Parathyroid adenoma (tissue), 2 donors: ENCODE measurements at regions not wholly inside any gene's neighbourhood (a gene's known extent, or its start where the extent isn't known, plus 50 kb on each side); places are given as distances from the start of the nearest gene placed in this dataset.

Experiments used
- H2AFZ ChIP-seq: fragments of 300-600 bp; sonication (generic); one replicate; pipeline ENCODE4 v1.7.0; 2017; ENCODE audit warnings: antibody characterized with exemption, mild to moderate bottlenecking
- H3K27ac ChIP-seq: fragments of 300-600 bp; sonication (generic); one replicate; pipeline ENCODE4 v1.7.0; 2017
- H3K27me3 ChIP-seq: fragments of 300-600 bp; sonication (generic); one replicate; pipeline ENCODE4 v1.7.0; 2017; ENCODE audit warnings: low read length; ENCODE audit not compliant: control insufficient read depth, insufficient read depth
- H3K36me3 ChIP-seq: fragments of 300-600 bp; sonication (generic); one replicate; pipeline ENCODE4 v1.7.0; 2017; ENCODE audit warnings: low read length; ENCODE audit not compliant: control insufficient read depth, insufficient read depth
- H3K4me1 ChIP-seq: fragments of 300-600 bp; sonication (generic); one replicate; pipeline ENCODE4 v1.7.0; 2017; ENCODE audit warnings: control low read depth
- H3K4me2 ChIP-seq: fragments of 300-600 bp; sonication (generic); one replicate; pipeline ENCODE4 v1.7.0; 2017; ENCODE audit warnings: low read length
- H3K4me3 ChIP-seq: fragments of 300-600 bp; sonication (generic); one replicate; pipeline ENCODE4 v1.7.0; 2017; ENCODE audit warnings: low read depth, low read length
- H3K79me2 ChIP-seq: fragments of 300-600 bp; sonication (generic); one replicate; pipeline ENCODE4 v1.7.0; 2017; ENCODE audit warnings: control low read depth
- H3K9ac ChIP-seq: fragments of 300-600 bp; sonication (generic); one replicate; pipeline ENCODE4 v1.7.0; 2017; ENCODE audit warnings: mild to moderate bottlenecking
- H3K9me3 ChIP-seq: fragments of 300-600 bp; sonication (generic); one replicate; pipeline ENCODE4 v1.7.0; 2017; ENCODE audit warnings: low read length; ENCODE audit not compliant: control insufficient read depth
- CTCF ChIP-seq: fragments of 300-600 bp; sonication (generic); IDR thresholded peaks from one replicate; pipeline ENCODE4 v1.7.0; 2017; ENCODE audit warnings: antibody characterized with exemption, mild to moderate bottlenecking
- donor health status: primary hyperparathyroidism.

DNA sequence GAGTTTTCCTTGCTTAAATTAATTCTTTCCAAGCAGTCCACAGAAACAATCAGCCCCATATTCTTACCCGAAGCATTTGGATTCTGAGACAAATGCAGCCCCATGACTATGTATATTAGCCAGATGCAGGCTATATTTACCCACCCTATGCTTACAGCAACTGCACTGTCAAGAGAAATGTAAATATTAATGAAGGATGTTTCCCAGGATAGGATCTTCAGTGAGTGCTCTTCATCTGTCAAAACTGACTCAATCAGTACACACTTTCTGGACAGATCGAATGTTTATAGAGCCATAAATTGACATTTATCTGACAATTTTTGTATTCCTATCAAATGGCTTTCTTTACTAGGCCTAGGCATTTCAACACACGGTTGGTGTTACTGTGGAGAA lies 725.3 kb upstream of the SEMA6A start:
- H3K27me3 ChIP-seq, result no peaks in the 10 kb centered on the region
- no peaks in the 10 kb centered on the region for H3K4me1 ChIP-seq
- no peak overlapping the region for H3K27ac ChIP-seq
- H3K9me3 ChIP-seq, result peaks cover 3% of the 10 kb centered on the region
- H3K9ac ChIP-seq, result no peak overlapping the region
- no peak overlapping the region for H2AFZ ChIP-seq
- H3K36me3 ChIP-seq, result no peaks in the 10 kb centered on the region
- H3K4me3 ChIP-seq, result no peak overlapping the region
- H3K4me2 ChIP-seq, result no peak overlapping the region
- no peak for TF ChIP-seq CTCF
- H3K79me2 ChIP-seq, result no peaks in the 10 kb centered on the region

DNA sequence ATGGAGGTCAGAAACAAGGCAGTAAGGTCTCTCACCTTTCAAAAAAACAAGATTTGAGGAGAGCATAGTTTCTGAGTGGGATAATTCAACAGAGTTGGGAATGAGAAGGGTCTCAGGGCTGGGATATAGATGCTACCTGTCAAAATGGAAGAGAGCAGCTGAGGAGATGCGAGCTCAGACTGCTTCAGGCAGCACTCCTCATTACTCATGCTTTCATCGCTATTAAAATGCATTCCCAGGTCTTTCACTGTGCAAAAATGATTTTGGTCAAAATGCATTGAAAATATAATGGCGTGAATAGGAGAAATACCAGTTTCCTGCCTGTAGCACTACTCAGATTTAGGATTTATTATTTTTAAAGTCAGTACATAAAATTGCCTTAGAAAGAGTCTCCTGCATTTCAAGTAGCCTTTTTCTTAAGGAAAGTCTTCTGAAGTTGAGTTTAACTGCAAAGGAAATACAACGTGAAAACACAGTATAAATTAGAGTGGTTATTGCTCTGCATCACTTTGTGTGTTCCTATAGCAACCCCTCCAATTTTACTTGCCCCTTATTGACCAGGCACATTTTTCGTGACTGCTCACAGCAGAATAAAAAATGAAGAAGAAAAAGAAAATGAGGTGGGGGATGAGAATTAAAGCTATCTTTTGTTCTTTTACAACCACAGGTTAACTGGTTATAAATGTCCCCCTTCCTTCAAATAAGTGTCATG lies 724.8 kb upstream of the SEMA6A start:
- Histone ChIP-seq H3K9ac (no peak overlapping the region), H3K4me1 (no peaks in the 10 kb centered on the region), H3K4me2 (no peak overlapping the region), H3K36me3 (no peaks in the 10 kb centered on the region), H3K27me3 (no peaks in the 10 kb centered on the region), H3K9me3 (peaks cover 4% of the 10 kb centered on the region), H3K79me2 (no peaks in the 10 kb centered on the region), H2AFZ (no peak overlapping the region), H3K27ac (no peak overlapping the region), H3K4me3 (no peak overlapping the region)
- no peak for TF ChIP-seq CTCF

DNA sequence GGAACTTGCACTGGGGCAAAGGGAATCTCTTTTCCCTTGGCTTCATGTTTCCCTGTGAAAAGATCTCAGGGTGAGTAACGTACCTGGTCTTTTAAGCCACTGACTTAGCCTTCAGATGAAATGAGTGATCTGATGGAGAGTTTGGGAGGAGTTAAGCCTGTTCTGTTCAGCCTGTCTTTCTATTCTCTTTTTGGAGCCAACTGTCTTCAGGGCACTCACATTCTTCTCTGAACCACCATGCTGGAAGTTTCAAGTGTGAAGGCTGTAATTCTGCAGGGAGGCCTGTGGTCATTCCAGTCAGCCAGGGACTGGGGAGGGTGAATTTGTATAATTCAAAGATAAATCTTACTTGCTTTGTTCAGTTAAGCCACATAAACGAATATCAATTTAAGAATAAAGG lies 722.2 kb upstream of the SEMA6A start:
- no peak overlapping the region for H2AFZ ChIP-seq
- H3K4me2 ChIP-seq, result no peak overlapping the region
- no peak overlapping the region for H3K4me3 ChIP-seq
- H3K4me1 ChIP-seq, result no peaks in the 10 kb centered on the region
- no peak for TF ChIP-seq CTCF
- H3K36me3 ChIP-seq, result no peaks in the 10 kb centered on the region
- no peak overlapping the region for H3K9ac ChIP-seq
- no peaks in the 10 kb centered on the region for H3K79me2 ChIP-seq
- no peak overlapping the region for H3K27ac ChIP-seq
- no peaks in the 10 kb centered on the region for H3K27me3 ChIP-seq
- peaks cover 4% of the 10 kb centered on the region for H3K9me3 ChIP-seq

GRCh38 chr5:117295941-117296340 lies 721.3 kb upstream of the SEMA6A start:
- no peak for TF ChIP-seq CTCF
- Histone ChIP-seq H3K4me3 (no peak overlapping the region), H3K27ac (no peak overlapping the region), H3K9ac (no peak overlapping the region), H3K36me3 (no peaks in the 10 kb centered on the region), H3K79me2 (no peaks in the 10 kb centered on the region), H3K4me2 (no peak overlapping the region), H3K27me3 (no peaks in the 10 kb centered on the region), H3K9me3 (peaks cover 4% of the 10 kb centered on the region), H3K4me1 (no peaks in the 10 kb centered on the region), H2AFZ (no peak overlapping the region)

DNA sequence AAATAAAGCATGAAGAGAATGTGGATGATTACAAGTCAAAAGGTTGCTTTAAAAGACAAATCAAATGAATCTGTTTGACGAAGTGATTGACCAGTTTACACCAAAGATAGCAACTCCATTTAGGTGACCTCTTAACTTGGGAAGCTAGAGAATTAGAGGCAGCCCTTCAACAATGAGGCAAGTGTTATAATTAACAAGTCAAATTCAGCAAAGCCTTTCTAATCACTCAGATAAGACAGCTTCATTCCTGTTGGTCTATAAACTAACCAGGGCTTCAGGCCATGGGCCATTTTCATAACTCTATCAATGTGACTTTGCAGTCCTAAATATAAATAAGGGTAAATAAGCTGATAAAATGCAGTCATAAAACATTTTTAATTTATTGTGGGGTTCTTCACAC lies 712.2 kb upstream of the SEMA6A start:
- no peaks in the 10 kb centered on the region for H3K79me2 ChIP-seq
- no peak overlapping the region for H3K4me2 ChIP-seq
- H3K9me3 ChIP-seq, result no peaks in the 10 kb centered on the region
- H3K36me3 ChIP-seq, result no peaks in the 10 kb centered on the region
- H3K9ac ChIP-seq, result no peak overlapping the region
- H3K4me1 ChIP-seq, result no peaks in the 10 kb centered on the region
- no peak overlapping the region for H3K27ac ChIP-seq
- no peak overlapping the region for H2AFZ ChIP-seq
- TF ChIP-seq CTCF, result no peak
- no peak overlapping the region for H3K4me3 ChIP-seq
- H3K27me3 ChIP-seq, result no peaks in the 10 kb centered on the region
